Astrocyte (in vitro differentiated cells and primary cell): ENCODE measurements at regions not wholly inside any gene's neighbourhood (a gene's known extent, or its start where the extent isn't known, plus 50 kb on each side); places are given as distances from the start of the nearest gene placed in this dataset.

Source experiments
- DNase-seq: peaks from one replicate; pipeline ENCODE4 v3.0.0-alpha.2; 2010; ENCODE audit warnings: low read depth
- FAIRE-seq: peaks from 2 replicates; lab custom pipeline; 2011; peaks lifted over from hg19 to GRCh38; lab: Jason Lieb, UNC
- H2AFZ ChIP-seq: 2 replicates; pipeline ENCODE4 v1.6.0; 2012; ENCODE audit warnings: low read depth, low read length, inconsistent platforms
- H3K27ac ChIP-seq: 2 replicates; pipeline ENCODE4 v1.5.1; 2011; ENCODE audit warnings: low read depth, low read length, inconsistent platforms
- H3K27me3 ChIP-seq: 2 replicates; pipeline ENCODE4 v1.6.0; 2011; ENCODE audit warnings: low read length, inconsistent platforms; ENCODE audit not compliant: insufficient read depth
- H3K36me3 ChIP-seq: 2 replicates; pipeline ENCODE4 v1.5.1; 2011; ENCODE audit warnings: low read length, inconsistent platforms; ENCODE audit not compliant: insufficient read depth
- H3K4me1 ChIP-seq: 2 replicates; pipeline ENCODE4 v1.5.1; 2011; ENCODE audit warnings: low read length, inconsistent platforms; ENCODE audit not compliant: insufficient read depth
- H3K4me2 ChIP-seq: 2 replicates; pipeline ENCODE4 v1.6.0; 2012; ENCODE audit warnings: low read length, inconsistent platforms
- H3K4me3 ChIP-seq: 2 replicates; pipeline ENCODE4 v1.5.1; 2011; ENCODE audit warnings: low read depth, mild to moderate bottlenecking, low read length, inconsistent platforms; ENCODE audit not compliant: insufficient read depth
- H3K79me2 ChIP-seq: 2 replicates; pipeline ENCODE4 v1.6.0; 2012; ENCODE audit warnings: mild to moderate bottlenecking, low read length, inconsistent platforms; ENCODE audit not compliant: insufficient read depth
- H3K9ac ChIP-seq: 2 replicates; pipeline ENCODE4 v1.6.0; 2012; ENCODE audit warnings: mild to moderate bottlenecking, low read length, inconsistent platforms
- H3K9me3 ChIP-seq: 2 replicates; pipeline ENCODE4 v1.5.1; 2012; ENCODE audit warnings: low read depth, mild to moderate bottlenecking, low read length, inconsistent platforms; ENCODE audit not compliant: insufficient read depth
- H4K20me1 ChIP-seq: 2 replicates; pipeline ENCODE4 v1.6.0; 2012; ENCODE audit warnings: low read length, inconsistent platforms; ENCODE audit not compliant: insufficient read depth
- H3K27ac Mint-ChIP-seq: one replicate; pipeline ENCODE4 v1.8.0; 2021; ENCODE audit warnings: mild to moderate bottlenecking, mixed read lengths; ENCODE audit not compliant: unreplicated experiment
- H3K27me3 Mint-ChIP-seq: one replicate; pipeline ENCODE4 v1.8.0; 2021; ENCODE audit warnings: low read depth, mixed read lengths; ENCODE audit not compliant: unreplicated experiment
- H3K36me3 Mint-ChIP-seq: one replicate; pipeline ENCODE4 v1.8.0; 2021; ENCODE audit warnings: low read depth, mixed read lengths; ENCODE audit not compliant: unreplicated experiment
- H3K4me1 Mint-ChIP-seq: one replicate; pipeline ENCODE4 v1.8.0; 2021; ENCODE audit warnings: low read depth, mixed read lengths; ENCODE audit not compliant: unreplicated experiment
- H3K4me3 Mint-ChIP-seq: one replicate; pipeline ENCODE4 v1.8.0; 2021; ENCODE audit warnings: mild to moderate bottlenecking, moderate library complexity, mixed read lengths; ENCODE audit not compliant: unreplicated experiment
- H3K9me3 Mint-ChIP-seq: one replicate; pipeline ENCODE4 v1.8.0; 2021; ENCODE audit warnings: mild to moderate bottlenecking, mixed read lengths; ENCODE audit not compliant: unreplicated experiment
- EZH2 ChIP-seq: IDR thresholded peaks from 2 replicates; pipeline ENCODE4 v1.6.1; 2012; ENCODE audit warnings: mild to moderate bottlenecking, low read length, inconsistent platforms; ENCODE audit not compliant: insufficient read depth
- TF ChIP-seq, protein P1 (sequence below): IDR thresholded peaks from 2 replicates; pipeline ENCODE4 v1.5.1; 2011; ENCODE audit warnings: low read depth, mild to moderate bottlenecking, inconsistent platforms, low read length, moderate library complexity; ENCODE audit not compliant: insufficient read depth

DNA sequence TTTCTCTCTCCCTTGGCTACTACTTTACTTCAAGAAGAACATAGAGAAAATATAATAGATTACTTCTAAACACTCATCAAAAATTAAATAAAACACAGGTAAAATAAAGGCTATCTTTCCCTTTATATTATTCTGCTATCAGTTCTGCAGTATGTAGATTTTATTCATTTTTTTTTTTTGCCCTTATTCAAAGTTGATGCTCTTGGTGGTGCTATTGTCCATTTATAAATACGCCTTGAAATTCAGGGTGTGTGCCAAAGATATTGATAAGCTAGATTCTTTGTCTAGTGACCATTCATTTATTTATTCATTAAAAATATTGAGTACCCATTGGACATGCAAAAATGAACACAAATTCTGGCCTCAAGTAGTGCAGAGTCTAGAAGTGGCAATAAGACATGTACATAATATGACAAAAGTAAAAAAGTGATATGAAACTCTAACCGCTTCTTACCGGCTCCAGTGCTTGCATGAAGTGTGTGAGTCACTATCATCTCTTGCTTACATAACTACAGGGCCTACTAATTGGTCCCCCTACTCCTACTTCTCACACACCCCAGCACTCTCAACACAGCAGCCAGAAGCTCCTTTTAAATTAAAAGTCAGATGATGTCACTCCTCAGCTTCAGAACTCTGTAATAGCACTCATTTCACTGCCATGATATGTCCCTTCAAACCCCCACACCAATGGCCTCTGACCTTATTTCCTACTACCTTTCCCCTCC, 208.3 kb upstream of the FANCL start:
- DNase-seq (peak; percentile 51), FAIRE-seq (no peak)
- Mint-ChIP-seq H3K9me3 (no peaks in the 10 kb centered on the region), H3K4me1 (peaks cover 12% of the 10 kb centered on the region), H3K36me3 (no peaks in the 10 kb centered on the region), H3K27me3 (no peaks in the 10 kb centered on the region), H3K27ac (no peak overlapping the region), H3K4me3 (no peak overlapping the region)
- Histone ChIP-seq H2AFZ (no peak overlapping the region), H3K4me3 (no peak overlapping the region), H3K9ac (no peak overlapping the region), H4K20me1 (no peaks in the 10 kb centered on the region), H3K4me1 (no peaks in the 10 kb centered on the region), H3K79me2 (no peaks in the 10 kb centered on the region), H3K9me3 (no peaks in the 10 kb centered on the region), H3K27ac (no peak overlapping the region), H3K27me3 (no peaks in the 10 kb centered on the region), H3K36me3 (no peaks in the 10 kb centered on the region), H3K4me2 (no peak overlapping the region)
- TF ChIP-seq, protein P1, sequence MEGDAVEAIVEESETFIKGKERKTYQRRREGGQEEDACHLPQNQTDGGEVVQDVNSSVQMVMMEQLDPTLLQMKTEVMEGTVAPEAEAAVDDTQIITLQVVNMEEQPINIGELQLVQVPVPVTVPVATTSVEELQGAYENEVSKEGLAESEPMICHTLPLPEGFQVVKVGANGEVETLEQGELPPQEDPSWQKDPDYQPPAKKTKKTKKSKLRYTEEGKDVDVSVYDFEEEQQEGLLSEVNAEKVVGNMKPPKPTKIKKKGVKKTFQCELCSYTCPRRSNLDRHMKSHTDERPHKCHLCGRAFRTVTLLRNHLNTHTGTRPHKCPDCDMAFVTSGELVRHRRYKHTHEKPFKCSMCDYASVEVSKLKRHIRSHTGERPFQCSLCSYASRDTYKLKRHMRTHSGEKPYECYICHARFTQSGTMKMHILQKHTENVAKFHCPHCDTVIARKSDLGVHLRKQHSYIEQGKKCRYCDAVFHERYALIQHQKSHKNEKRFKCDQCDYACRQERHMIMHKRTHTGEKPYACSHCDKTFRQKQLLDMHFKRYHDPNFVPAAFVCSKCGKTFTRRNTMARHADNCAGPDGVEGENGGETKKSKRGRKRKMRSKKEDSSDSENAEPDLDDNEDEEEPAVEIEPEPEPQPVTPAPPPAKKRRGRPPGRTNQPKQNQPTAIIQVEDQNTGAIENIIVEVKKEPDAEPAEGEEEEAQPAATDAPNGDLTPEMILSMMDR = no peak
- no peak for TF ChIP-seq EZH2

DNA sequence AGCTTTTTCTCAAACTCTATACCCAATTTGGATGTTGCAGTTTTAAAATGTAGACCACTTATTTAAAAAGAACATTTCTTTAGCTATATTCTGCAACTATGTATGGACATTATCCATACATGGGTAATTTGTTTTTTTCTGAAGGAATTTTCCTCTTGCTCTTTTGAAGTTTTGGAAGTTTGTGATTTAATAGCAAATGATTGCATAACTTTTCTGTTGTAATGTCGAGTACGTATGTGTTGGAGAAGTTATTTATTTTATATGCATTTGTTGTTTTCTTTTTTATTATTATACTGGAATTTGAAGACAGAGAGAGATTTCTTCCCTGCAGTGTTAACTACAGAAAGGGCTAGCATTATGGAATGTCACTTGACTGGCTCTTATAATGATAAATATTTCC, 207.7 kb upstream of the FANCL start:
- FAIRE-seq (no peak), DNase-seq (no peak)
- TF ChIP-seq, protein P1 = no peak
- no peak for TF ChIP-seq EZH2
- no peaks in the 10 kb centered on the region for H3K36me3 ChIP-seq
- Mint-ChIP-seq H3K9me3 (no peaks in the 10 kb centered on the region), H3K4me1 (peaks cover 12% of the 10 kb centered on the region), H3K36me3 (no peaks in the 10 kb centered on the region), H3K27ac (no peak overlapping the region), H3K27me3 (no peaks in the 10 kb centered on the region), H3K4me3 (no peak overlapping the region)
- no peak overlapping the region for H3K4me3 ChIP-seq
- no peak overlapping the region for H3K9ac ChIP-seq
- no peak overlapping the region for H3K4me2 ChIP-seq
- H3K9me3 ChIP-seq = no peaks in the 10 kb centered on the region
- H3K79me2 ChIP-seq = no peaks in the 10 kb centered on the region
- H3K27ac ChIP-seq = no peak overlapping the region
- no peak overlapping the region for H2AFZ ChIP-seq
- H3K4me1 ChIP-seq = no peaks in the 10 kb centered on the region
- H3K27me3 ChIP-seq = no peaks in the 10 kb centered on the region
- no peaks in the 10 kb centered on the region for H4K20me1 ChIP-seq

DNA sequence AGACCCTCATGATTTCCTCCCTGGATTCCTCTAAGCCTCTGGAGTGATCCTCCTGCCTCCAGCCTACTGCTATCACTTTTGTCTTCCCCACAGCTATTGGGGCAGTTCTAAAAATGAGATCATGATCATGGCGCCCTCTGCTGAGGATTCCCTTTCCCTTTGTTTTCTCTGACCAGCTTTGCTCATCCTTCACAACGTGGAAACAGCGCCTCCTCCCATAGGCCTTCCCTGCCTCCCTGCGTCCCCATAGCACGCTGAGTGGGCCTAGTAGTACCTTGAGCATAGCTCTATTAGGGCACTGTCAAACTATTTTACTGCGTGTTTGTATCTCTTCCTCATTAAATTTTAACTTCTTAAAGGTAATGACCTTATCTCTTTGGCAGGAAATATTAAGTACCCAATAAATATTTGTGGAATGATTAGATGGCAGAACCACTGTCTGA, 207.0 kb upstream of the FANCL start:
- Histone ChIP-seq H2AFZ (peak overlapping the region; percentile 38), H3K79me2 (no peaks in the 10 kb centered on the region), H3K4me1 (no peaks in the 10 kb centered on the region), H3K4me2 (no peak overlapping the region), H3K27me3 (no peaks in the 10 kb centered on the region), H3K9me3 (no peaks in the 10 kb centered on the region), H3K36me3 (no peaks in the 10 kb centered on the region), H3K9ac (no peak overlapping the region), H3K27ac (no peak overlapping the region), H4K20me1 (no peaks in the 10 kb centered on the region), H3K4me3 (no peak overlapping the region)
- TF ChIP-seq EZH2 = no peak
- TF ChIP-seq, protein P1 = peak; percentile 56
- FAIRE-seq = no peak
- Mint-ChIP-seq H3K4me1 (peaks cover 12% of the 10 kb centered on the region), H3K9me3 (no peaks in the 10 kb centered on the region), H3K36me3 (no peaks in the 10 kb centered on the region), H3K27me3 (no peaks in the 10 kb centered on the region), H3K27ac (peak overlapping the region; percentile 70), H3K4me3 (no peak overlapping the region)
- peak; percentile 59 for DNase-seq
